D721Med (cell line): ENCODE measurements at regions not wholly inside any gene's neighbourhood (a gene's known extent, or its start where the extent isn't known, plus 50 kb on each side); places are given as distances from the start of the nearest gene placed in this dataset.

ENCODE experiments used
- DNase-seq: peaks from one replicate; pipeline ENCODE4 v3.0.0; 2011; ENCODE audit warnings: low spot score; ENCODE audit not compliant: insufficient read length
- FAIRE-seq: peaks from 2 replicates; lab custom pipeline; 2011; peaks lifted over from hg19 to GRCh38; lab: Jason Lieb, UNC
- CTCF ChIP-seq: IDR thresholded peaks from 2 replicates; pipeline ENCODE4 v1.5.1; 2012; ENCODE audit warnings: mild to moderate bottlenecking, control low read depth; ENCODE audit not compliant: insufficient read depth; ENCODE audit errors: missing control alignments

DNA sequence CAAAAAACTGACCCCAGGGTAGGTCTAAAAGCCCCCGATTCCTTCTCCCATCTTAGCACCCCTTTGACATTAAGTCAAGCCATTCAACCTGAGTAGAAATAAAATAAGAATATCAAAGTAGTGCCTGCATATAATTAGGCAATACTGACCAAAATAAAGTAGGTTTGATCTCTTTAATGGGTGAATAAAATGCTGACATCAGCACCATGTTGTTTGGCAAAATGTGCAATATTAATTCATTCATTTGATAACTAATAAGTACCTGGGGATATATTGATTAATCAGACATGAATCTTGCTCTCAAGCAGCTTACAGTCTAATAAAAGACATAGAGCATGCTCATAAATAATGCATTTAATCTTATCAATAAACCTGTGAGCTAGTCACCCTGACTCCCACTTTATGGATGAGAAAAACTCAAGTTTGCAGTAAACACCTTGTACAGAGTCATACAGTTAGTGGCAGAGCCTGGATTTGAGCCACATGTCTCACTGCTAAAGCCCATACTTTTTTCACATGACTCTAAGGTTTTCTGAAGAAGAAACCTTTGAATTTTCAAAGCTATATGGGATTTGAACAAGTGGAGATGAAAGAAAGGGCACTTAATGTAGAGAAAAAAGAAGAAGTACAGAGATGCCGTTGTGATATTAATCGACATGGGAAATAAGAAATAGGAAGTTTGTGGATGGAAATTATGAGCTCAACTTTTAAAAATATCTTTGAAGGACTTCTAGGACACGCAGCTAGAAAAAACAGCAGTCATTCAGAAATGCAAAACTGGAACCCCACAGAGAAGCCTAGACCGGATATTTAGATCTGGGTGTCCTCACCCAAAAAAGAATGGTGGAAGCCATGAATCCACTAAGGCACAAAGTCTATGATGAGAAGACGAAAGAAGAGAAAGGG, 183.9 kb downstream of the TOMM20 start:
- no peak for TF ChIP-seq CTCF
- FAIRE-seq (no peak), DNase-seq (no peak)

- no peak for TF ChIP-seq CTCF
- FAIRE-seq (no peak), DNase-seq (no peak)
Observed at GRCh38 chr1:234943836-234944402, 184.7 kb downstream of the TOMM20 start.

- DNase-seq (no peak), FAIRE-seq (no peak)
- TF ChIP-seq CTCF = no peak
Observed at GRCh38 chr1:234942879-234943506, 185.6 kb downstream of the TOMM20 start.

GRCh38 chr1:234942012-234942332, 186.7 kb downstream of the TOMM20 start:
- TF ChIP-seq CTCF = no peak
- DNase-seq (no peak), FAIRE-seq (no peak)

DNA sequence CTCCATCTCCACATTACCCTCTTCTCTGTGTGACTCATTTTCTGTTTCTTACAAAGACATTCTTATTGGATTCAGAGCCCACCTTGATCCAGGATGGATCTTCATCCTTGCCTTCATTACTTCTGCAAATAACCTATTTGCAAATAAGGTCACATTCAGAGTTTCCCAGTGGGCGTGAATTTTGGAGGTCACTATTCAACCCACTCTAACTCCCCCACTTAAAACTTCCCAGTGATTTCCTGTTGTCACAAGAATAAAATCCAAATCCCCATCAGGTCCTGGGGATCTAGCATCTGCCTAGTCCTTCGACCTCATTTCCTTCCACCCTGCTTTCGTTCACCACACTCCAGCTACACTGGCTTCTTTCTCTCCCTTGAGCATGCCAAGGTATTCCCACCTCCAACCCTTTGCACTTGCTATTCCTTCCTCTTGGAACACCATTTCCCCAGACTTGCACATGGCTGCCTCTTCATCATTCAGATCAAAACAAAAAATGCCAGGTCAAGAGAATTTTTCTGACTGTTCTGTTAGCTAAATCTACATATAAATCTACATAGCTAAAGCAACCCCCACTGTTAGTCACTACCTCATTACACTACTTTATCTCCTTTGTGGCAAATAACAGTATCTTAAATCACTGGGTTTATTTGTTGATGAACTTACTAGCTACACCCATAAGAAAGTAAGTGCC, 187.2 kb downstream of the TOMM20 start:
- FAIRE-seq = no peak
- no peak for TF ChIP-seq CTCF
- no peak for DNase-seq

DNA sequence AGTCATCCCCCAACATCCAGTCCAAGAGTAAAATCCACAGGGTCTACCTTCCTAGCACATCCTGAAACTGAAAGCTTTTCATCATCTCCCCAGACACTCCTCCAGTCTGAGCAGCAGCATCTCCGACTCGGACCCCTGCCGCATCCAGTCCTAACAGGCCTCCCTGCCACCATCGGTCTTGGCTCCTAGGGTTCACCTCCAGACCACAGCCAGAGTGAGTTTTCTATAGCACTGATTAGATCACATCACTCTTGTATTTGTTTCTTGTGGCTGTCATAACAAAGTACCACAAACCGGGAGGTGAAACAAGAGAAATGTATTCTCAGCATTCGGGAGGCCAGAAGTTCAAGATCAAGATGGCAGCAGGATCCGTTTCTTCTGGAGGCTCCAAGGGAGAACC, 187.8 kb downstream of the TOMM20 start:
- DNase-seq (no peak), FAIRE-seq (no peak)
- no peak for TF ChIP-seq CTCF
